Gastroesophageal sphincter (tissue), 3 donors: ENCODE measurements at regions not wholly inside any gene's neighbourhood (a gene's known extent, or its start where the extent isn't known, plus 50 kb on each side); places are given as distances from the start of the nearest gene placed in this dataset.

Source experiments
- EP300 ChIP-seq: sonication (generic); formaldehyde crosslinking; IDR thresholded peaks from one replicate; pipeline ENCODE4 v1.6.1; 2017; ENCODE audit warnings: antibody characterized with exemption, mild to moderate bottlenecking
- POLR2A ChIP-seq, 2 donors: fragments of 450-650 bp; IDR thresholded peaks; one replicate each; pipeline ENCODE4 v1.6.1; 2017; ENCODE audit warnings: antibody characterized with exemption in 2 of 2, mild to moderate bottlenecking in 2 of 2, moderate library complexity in 1 of 2
- POLR2AphosphoS5 ChIP-seq: sonication (generic); formaldehyde crosslinking; IDR thresholded peaks from one replicate; pipeline ENCODE4 v1.6.1; 2017; ENCODE audit warnings: antibody characterized with exemption
- TF ChIP-seq, protein P1 (sequence below), 4 experiments: fragments of 200-600 bp in 2 of 4; fragments of 450-650 bp in 2 of 4; sonication (generic) in 1 of 4; IDR thresholded peaks; one replicate each; pipeline ENCODE4 v1.5.1; 2017 to 2019; ENCODE audit warnings: antibody characterized with exemption in 4 of 4, mild to moderate bottlenecking in 2 of 4, moderate library complexity in 2 of 4

GRCh38 chr10:4509405-4509804, 316.6 kb upstream of the AKR1E2 start:
- no peak for TF ChIP-seq POLR2A (IDR thresholded peaks at IDR 0.05)
- TF ChIP-seq POLR2AphosphoS5, result no peak
- TF ChIP-seq, protein P1, sequence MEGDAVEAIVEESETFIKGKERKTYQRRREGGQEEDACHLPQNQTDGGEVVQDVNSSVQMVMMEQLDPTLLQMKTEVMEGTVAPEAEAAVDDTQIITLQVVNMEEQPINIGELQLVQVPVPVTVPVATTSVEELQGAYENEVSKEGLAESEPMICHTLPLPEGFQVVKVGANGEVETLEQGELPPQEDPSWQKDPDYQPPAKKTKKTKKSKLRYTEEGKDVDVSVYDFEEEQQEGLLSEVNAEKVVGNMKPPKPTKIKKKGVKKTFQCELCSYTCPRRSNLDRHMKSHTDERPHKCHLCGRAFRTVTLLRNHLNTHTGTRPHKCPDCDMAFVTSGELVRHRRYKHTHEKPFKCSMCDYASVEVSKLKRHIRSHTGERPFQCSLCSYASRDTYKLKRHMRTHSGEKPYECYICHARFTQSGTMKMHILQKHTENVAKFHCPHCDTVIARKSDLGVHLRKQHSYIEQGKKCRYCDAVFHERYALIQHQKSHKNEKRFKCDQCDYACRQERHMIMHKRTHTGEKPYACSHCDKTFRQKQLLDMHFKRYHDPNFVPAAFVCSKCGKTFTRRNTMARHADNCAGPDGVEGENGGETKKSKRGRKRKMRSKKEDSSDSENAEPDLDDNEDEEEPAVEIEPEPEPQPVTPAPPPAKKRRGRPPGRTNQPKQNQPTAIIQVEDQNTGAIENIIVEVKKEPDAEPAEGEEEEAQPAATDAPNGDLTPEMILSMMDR (IDR thresholded peaks at IDR 0.05), result no peak
- TF ChIP-seq EP300, result no peak
